22Rv1 (cell line): ENCODE measurements at regions not wholly inside any gene's neighbourhood (a gene's known extent, or its start where the extent isn't known, plus 50 kb on each side); places are given as distances from the start of the nearest gene placed in this dataset.
A peak's percentile ranks its signal among the peaks of the same experiment; 100 is the strongest.

Source experiments
- H3K27ac ChIP-seq: fragments of 450-650 bp; 2 replicates; pipeline ENCODE4 v1.5.1; 2017
- CTCF ChIP-seq: fragments of 450-650 bp; IDR thresholded peaks from 2 replicates; pipeline ENCODE4 v1.5.1; 2017; ENCODE audit warnings: mild to moderate bottlenecking
- ZFX ChIP-seq: fragments of 450-650 bp; IDR thresholded peaks from 2 replicates; pipeline ENCODE4 v1.6.1; 2017; ENCODE audit warnings: antibody characterized with exemption, borderline replicate concordance

GRCh38 chr14:65225299-65226159 is 123.2 kb upstream of the MAX start:
- no peak for TF ChIP-seq ZFX
- no peak for TF ChIP-seq CTCF
- peak overlapping the region; percentile 75; the same call in 1 of the 2 replicates for H3K27ac ChIP-seq

- peak overlapping the region; percentile 75 for H3K27ac ChIP-seq
- TF ChIP-seq CTCF, result no peak
- TF ChIP-seq ZFX, result no peak
Measured at GRCh38 chr14:65226824-65227604, 124.7 kb upstream of the MAX start.

- TF ChIP-seq CTCF, result no peak
- no peak overlapping the region for H3K27ac ChIP-seq
Measured at GRCh38 chr14:65228436-65228835, 126.1 kb upstream of the MAX start.

- H3K27ac ChIP-seq, result no peak overlapping the region
- TF ChIP-seq CTCF, result no peak
Measured at GRCh38 chr14:65228956-65229747, 126.8 kb upstream of the MAX start.

- H3K27ac ChIP-seq, result no peak overlapping the region
Measured at GRCh38 chr14:65229748-65230728, 127.7 kb upstream of the MAX start.

More at GRCh38 chr14:65229748-65230728, 127.7 kb upstream of the MAX start:
- TF ChIP-seq ZFX (no peak), CTCF (no peak)
